Stimulated activated CD8-positive, alpha-beta memory T cell treated with anti-CD3 and anti-CD28 coated beads, Interleukin-2, amount 100 ng/mL, for 48 hours (primary cell): ENCODE measurements at regions not wholly inside any gene's neighbourhood (a gene's known extent, or its start where the extent isn't known, plus 50 kb on each side); places are given as distances from the start of the nearest gene placed in this dataset.
"Not testable (repeated sequence)": the region's sequence is repeated elsewhere in the genome, so short reads cannot be mapped to it uniquely, and the experiment has no call there.

Source experiments
- DNase-seq, 2 donors: peaks; one replicate each; pipeline ENCODE4 v3.0.0-alpha.2; 2020; ENCODE audit warnings: low read depth in 2 of 2

GRCh38 chr2:87456477-87457128 is 291.3 kb upstream of the PLGLB2 start:
- DNase-seq = not testable (repeated sequence)

DNA sequence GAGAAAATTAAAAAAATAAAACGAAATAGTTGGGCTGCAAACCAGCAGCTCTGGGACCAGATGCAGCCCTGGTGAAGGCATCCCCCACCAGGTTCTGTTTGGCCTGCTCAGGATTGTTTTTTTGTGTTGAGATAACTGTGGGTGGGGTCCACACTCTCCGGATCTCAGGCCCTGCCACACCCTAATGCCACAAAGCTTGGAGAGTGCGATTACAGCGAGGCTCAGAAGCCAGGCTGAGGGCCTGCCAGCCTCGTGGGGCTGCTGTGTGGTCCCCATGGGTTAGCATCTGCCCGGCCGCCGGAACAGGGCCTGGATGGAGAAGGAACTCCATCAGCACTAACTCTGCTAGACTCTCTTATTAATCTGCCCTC is 290.8 kb upstream of the PLGLB2 start:
- DNase-seq = not testable (repeated sequence)

GRCh38 chr2:87458938-87459337 is 288.9 kb upstream of the PLGLB2 start:
- DNase-seq = not testable (repeated sequence)

DNA sequence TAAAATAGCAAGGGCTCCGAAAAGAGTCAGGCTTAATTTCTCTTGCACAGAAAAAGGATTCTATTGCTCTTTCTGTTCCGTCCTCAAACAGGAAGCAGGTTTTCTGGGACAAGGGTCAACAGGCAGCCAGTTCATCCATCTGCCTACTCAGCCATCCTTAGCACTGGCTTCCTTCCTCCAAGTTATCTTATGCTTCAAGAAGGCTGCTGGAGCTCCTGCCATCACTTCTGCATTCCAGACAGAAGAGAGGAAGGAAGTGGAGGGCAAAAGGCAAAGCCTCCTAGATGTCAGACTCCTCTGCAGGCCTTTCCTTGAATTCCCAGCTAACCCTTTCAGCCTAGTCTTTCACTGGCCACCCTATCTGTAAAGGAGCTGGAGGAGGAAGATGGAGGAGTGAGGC is 287.8 kb upstream of the PLGLB2 start:
- not testable (repeated sequence) for DNase-seq

- DNase-seq = not testable (repeated sequence)
Measured at GRCh38 chr2:87460662-87461061, 287.2 kb upstream of the PLGLB2 start.

DNA sequence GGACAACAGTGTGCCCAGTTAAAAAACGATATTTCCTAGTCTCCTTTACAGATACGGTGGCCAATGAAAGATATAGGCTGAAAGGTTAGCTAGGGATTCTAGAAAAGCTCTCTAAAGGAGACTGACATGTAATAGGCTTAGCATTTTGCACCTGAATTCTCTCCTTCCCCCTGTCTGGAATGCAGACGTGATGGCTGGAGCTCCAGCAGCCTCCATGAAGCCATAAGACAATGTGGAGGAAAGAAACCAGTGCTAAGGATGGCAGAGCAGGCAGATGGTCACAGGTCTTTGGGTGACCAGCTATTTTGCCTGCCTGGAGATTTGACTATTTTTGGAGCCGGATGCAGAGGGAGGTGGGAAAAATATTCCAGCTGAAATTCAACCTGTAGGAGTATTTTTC is 286.2 kb upstream of the PLGLB2 start:
- not testable (repeated sequence) for DNase-seq

DNA sequence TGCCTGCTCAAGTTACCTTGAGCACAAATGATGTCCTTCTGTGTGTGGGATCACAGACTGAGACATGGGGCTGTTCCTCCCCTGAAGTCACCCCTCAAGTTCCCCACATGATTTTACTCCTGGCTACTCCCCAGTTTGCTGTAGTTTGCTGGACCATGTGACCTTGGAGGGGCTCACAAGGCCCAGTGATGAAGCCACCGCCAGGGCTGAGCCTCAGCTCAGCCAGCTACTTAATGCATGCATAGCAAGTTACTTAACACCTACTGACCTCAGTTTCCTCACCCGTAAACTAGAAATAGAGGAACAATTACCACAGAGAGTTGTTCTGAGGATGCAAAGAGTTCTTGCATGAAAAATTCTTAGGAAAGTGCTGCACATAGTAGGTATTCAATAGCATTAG is 283.7 kb upstream of the PLGLB2 start:
- not testable (repeated sequence) for DNase-seq

- DNase-seq = not testable (repeated sequence)
Measured at GRCh38 chr2:87465730-87466129, 282.2 kb upstream of the PLGLB2 start.

GRCh38 chr2:87466591-87467120 is 281.2 kb upstream of the PLGLB2 start:
- peak in 1 of 2 donors; percentile 61 for DNase-seq

- DNase-seq = not testable (repeated sequence)
Measured at GRCh38 chr2:87468429-87468981, 279.4 kb upstream of the PLGLB2 start.

- DNase-seq = not testable (repeated sequence)
Measured at GRCh38 chr2:87469180-87470151, 278.4 kb upstream of the PLGLB2 start.

DNA sequence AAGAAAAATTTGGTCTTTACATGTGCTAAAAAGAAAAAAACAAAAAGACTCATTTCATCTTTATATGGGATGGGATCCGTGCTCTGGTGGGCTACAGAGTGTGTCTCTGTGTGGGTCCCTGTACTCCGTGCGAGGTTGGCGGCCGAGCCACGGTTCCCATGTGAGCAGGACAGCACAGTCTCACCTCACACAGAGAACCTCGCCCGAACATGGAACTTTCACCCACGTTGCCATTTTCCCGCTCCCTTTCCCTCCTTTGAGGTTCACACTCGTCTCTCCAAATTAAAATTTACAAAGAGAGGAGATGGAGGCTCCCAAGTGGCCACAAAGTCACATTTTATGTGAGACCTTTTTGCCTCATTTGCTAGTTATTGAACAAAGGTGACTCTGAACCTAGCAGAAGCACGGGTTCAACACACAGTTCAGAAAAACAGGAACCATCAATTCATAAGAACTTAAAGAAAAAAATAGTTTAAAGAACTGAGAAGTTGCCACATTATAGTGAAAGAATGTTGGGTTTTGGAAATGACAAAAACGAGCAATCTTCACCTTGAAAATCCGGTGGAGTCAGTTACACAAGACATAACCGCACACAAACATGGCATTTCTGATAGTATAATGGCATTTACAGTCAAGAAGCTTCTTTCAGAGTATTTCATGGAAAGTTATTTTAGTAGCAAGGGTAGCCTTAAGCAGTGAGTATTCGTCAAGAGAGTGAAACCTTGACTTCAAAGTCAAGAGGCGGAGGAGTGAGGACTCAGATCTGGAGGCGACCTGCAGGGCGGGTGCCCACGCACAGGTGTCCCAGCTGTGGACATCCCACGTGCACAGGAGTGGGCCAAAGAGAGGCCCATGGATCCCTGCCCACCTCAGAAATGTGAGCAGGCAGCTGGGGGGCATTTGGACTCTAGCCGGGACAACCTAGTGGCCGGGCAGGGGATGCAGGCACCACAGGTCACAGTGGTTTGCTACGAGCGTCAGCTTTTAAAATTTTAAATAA is 277.2 kb upstream of the PLGLB2 start:
- DNase-seq = peak in 1 of 2 donors; percentile 52

DNA sequence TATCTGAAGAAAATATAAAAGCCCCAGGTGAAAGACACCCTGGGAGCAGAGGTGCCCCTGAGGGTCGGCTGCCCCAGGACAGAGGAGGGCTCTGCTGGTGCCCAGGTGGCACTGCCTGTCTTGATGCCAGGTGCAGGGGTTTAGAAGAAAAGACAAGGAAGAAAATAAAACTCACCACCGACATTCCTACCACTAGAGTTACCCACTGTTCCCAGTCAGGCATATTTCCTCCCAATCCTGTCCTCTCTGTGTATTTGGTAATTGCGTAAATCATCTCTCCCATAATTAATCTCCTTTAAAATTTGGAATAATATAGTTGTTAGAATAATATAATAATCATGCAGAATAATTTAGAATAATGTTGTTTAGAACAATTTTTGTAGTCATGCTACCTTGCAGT is 276.4 kb upstream of the PLGLB2 start:
- not testable (repeated sequence) for DNase-seq

DNA sequence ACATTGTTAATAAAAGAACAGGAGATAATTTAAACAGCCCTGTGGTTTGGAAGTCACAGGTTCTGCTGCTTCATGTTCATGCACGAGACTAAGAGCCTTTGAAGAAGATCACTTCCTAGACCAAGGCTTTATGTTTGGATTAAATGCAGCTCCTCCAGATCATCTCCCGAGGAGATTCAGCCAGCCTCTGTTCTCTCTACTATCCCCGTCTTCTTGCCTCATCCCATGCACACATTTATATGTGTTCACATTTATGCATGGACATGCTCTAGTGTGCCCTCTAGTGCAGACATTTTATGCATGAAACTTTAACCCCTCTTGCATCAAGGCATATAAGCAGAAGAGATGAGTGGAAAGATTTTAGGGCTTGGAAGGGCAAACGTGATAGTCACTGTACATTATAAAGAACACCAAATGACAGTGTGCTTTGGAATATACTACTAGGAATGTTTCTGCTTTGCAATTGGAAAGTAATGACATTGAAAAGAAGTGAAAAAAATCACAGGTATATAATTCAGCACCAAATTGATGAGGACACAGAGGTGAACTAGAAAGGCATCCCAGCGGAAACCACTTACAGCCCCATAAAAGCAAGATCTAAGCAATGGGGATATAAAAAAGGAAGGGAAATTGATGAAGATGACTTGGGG is 271.5 kb upstream of the PLGLB2 start:
- not testable (repeated sequence) for DNase-seq

GRCh38 chr2:87476936-87477335 is 271.0 kb upstream of the PLGLB2 start:
- DNase-seq = peak in 1 of 2 donors; percentile 35

- DNase-seq = not testable (repeated sequence)
Measured at GRCh38 chr2:87477669-87478428, 270.0 kb upstream of the PLGLB2 start.

DNA sequence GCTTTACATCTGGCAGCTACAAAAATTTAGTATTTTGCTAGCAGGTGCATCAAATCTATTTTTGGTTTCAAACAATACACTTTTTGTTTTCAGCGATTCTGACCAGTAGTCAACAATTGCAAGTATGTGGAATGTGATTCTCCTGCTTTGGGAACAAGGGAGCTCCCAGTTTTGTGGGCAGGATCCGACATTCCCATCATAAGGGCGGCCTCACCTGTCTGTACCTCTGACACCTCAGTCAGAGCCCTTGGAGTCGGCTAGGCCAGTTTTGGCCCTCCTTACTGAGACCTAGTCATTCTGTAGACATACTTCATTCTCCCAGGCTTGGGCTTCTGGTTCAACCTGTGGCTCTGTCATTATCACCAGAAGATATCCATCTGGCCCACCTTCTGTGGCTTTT is 269.0 kb upstream of the PLGLB2 start:
- not testable (repeated sequence) for DNase-seq

DNA sequence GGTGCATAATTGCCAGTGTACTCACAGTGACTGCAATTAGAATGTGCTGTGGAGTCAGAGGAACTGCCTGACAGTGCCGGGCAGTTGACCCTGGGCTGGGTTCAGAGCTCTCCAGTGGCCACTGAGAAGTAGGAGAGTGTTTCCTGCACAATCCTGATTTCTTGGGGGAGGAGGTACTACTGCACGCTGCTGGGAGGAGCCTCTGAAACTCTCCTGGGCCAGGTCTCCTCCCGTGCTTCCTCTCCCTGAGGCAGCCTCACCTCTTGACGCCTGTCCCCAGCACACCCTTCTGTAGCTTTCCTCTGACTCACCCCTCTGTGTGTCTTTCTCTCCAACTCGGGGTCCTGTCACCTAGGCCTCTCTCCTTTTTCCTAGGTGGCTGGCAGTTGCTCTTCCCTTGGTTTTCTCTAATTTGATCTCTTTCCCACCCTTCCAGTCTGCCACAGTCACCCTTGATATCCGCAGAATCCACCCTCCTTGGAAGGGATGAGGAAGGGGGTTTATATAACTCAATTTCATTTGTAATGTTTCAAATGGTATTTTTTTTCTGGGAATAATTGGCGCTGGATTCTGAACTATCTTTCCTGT is 264.7 kb upstream of the PLGLB2 start:
- DNase-seq = not testable (repeated sequence)

DNA sequence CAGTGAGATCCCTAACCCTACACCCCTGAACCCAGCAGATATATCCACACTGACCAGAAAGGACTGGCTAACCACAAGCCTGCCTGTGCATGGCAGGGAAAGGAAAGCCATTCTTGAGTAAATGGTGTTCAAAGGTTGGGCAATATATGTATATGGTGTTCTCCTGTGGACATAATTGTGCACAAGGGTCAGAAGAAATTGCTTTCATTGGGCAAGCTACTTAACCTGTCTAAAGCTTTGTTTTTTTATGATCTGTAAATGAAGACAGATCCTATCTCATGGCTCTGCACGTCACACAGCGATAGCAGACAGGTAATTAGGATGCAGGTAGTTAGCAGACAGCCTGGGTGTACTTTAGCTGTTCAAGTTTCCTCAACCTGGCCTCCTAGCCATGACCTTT is 263.5 kb upstream of the PLGLB2 start:
- DNase-seq = not testable (repeated sequence)
